HG02981 (cell line): ENCODE measurements at regions not wholly inside any gene's neighbourhood (a gene's known extent, or its start where the extent isn't known, plus 50 kb on each side); places are given as distances from the start of the nearest gene placed in this dataset.
"Not testable (repeated sequence)": the region's sequence is repeated elsewhere in the genome, so short reads cannot be mapped to it uniquely, and the experiment has no call there.

Experiments used
- ATAC-seq: cut with Tn5 transposase; IDR thresholded peaks from one replicate; pipeline ENCODE4 v1.9.1; 2021; ENCODE audit warnings: mild to moderate bottlenecking, moderate library complexity; ENCODE audit not compliant: unreplicated experiment

- ATAC-seq = not testable (repeated sequence)
Observed at GRCh38 chr2:195228547-195228946, 428.5 kb upstream of the SLC39A10 start.

DNA sequence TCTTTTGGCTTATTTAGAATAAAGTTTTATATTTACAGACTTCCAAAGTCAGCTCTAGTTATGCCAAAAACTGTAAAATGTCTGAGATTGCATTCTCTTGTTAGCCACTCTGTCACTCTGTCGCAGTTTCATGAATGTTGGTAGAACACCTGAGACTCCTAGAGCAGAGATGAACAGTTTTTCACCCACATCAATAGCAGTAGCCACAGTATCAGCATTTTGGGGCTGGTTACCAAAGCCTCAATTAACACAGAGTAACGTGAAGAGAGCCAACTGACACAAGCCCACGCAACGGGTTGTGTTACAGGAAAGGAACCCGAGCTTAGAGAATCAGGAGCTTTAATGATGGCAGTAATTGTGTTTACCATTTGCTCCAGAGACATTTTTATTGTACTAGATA is 443.0 kb upstream of the SLC39A10 start:
- no peak for ATAC-seq

GRCh38 chr2:195212586-195212985 is 444.4 kb upstream of the SLC39A10 start:
- no peak for ATAC-seq

GRCh38 chr2:195202163-195202845 is 454.7 kb upstream of the SLC39A10 start:
- ATAC-seq = no peak

- ATAC-seq = no peak
Observed at GRCh38 chr2:195199864-195200263, 457.2 kb upstream of the SLC39A10 start.

DNA sequence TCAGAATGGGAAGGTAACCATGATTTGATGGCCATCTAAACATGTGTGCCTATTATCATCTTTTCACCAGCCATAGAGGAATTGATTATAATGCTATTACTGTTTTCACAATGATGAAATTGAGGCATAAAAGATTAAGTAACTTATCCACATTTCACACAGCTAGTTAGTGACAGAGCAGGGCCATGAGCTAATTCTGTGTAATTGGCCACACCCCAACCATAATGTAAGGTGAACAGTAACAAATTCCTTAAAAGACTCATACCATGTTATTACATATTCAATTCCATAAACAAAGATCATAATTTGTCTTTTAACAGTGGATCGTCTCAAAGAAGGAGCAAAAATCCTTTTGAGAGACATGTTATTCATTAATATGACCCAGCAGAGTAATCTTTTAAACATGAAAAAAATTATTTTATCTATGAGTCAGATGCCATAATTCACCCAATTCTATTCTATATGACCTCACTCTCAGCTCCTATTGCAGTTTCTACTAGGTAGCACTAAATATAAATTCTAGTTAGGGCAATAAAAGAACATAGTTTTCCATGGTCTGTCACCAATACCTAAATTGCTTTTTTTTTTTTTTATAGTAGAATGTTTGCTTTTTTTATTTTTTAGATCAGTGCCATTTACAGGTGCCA is 475.8 kb upstream of the SLC39A10 start:
- no peak for ATAC-seq

DNA sequence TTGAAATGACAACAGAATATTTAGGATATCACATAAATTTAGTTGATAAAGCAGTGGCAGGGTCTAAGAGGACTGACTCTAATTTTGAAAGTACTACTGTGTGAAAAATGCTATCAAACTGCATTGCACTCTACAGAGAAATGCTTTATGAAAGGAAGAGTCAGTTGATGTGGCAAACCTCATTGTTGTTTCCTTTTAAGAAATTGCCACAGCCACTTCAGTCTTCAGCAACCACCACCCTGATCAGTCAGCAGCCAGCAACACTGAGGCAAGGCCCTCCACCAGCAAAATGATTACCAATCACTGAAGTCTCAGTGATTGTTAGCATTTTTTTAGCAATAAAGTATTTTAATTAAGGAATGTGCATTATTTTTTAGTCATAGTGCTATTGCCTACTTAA is 488.7 kb upstream of the SLC39A10 start:
- no peak for ATAC-seq

GRCh38 chr2:195164930-195165329 is 492.1 kb upstream of the SLC39A10 start:
- no peak for ATAC-seq

DNA sequence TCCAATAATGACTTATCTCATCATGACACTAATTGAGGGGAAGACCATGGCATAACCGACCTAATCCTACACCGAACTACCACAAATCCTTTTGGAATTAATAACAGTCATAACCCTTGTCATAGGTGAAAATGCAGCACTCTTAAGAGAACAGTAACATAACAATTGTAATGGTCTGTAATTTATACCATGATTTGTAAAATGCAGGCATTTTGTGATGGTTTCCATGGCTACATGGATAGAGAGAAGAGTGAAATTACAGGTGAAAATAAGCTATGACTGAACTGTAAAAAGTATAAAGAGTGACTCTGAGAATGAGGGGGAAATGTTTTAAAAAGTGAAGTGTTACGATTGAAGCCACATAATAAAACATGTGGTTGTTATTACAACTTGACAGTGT is 494.1 kb upstream of the SLC39A10 start:
- ATAC-seq = no peak

GRCh38 chr2:195162194-195162593 is 494.8 kb upstream of the SLC39A10 start:
- ATAC-seq = no peak

DNA sequence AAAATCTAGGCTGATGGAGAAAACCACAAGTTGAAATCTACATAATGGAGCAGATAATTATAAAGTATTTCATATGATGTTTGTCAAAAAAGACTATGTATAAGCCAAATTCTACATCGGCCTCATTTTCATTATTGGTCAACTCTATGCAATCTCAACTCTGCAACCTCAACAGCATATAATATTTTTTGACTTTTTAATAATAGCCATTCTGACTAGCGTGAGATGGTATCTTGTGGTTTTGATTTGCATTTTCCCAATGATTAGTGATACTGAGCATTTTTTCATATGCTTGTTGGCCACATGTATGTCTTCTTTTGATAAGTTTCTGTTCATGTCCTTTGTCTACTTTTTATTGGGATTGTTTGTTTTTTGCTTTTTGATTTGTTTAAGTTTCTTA is 496.1 kb upstream of the SLC39A10 start:
- no peak for ATAC-seq

- ATAC-seq = no peak
Observed at GRCh38 chr2:195151711-195152110, 505.3 kb upstream of the SLC39A10 start.

GRCh38 chr2:195150819-195151218 is 506.2 kb upstream of the SLC39A10 start:
- ATAC-seq = no peak

GRCh38 chr2:195148004-195148403 is 509.0 kb upstream of the SLC39A10 start:
- ATAC-seq = no peak

DNA sequence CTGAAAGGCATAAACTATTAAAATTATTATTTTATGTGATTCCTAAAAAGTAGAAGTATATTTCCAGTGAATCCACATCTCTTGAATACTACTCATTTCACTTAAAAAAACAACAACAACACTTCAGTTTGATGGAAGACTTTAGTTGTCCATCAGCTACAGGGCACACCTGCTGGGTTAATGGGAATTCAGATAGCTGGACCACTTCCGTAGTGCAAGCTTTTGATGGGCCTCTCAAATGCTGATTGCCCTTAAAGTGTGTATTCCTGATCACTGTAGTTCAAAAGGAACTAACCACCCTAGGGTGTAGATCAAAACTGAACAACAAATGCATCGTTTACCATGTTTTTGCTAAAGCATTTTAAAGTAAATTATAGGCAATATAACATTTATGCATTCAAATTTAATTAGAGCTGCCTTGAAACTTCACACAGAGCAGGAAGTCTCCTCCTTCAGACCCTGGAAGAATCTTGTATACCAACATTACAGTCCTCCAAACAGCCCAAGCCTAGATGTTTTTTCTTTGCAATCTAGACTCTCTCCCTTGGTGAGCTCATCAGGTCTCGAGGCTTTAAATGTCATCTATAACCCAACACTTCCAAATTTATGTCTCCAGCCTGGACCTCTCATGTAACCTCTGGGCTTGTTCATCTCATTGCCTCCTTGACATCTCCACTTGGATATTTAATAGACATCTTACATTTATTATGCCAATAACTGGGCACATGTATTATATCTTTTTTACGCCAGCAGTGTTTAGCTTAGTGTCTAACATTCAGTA is 510.1 kb upstream of the SLC39A10 start:
- no peak for ATAC-seq

DNA sequence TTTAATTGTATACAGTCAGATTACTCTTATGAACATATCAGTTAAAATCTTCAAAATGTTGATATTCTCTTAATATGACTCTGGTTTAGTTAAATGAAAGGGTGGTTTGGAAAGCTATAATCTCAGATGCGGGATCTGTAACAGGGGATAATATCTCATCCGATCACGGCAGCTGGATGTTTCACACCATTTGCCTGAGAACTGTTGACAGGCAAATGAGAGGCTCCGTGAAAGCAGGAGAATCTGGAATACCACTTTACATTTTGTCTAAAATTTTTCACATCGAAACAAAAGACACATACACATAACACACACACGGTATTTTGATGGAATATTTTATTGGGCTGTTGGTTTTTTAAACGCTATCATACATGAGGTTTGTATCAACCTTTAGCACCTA is 518.6 kb upstream of the SLC39A10 start:
- no peak for ATAC-seq

DNA sequence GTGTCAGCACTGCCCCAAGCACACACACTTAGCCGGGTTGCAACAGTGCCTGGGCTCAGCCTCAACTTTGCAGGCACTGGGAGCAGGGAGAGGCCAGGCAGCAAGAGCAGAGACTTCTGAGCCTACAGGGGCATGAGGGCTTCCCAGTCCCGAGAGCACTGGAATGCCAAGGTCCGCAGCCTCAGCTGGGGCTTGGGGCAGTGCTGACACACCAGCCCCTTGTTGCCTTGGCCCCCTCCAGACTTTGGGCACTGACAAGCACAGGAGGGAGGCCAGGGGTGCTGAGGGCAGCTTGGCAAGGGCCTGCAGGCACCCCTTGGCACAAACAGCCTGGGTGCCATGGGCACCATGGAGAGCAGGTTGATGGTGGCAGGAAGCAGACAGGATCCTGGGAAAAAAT is 531.1 kb upstream of the SLC39A10 start:
- not testable (repeated sequence) for ATAC-seq

DNA sequence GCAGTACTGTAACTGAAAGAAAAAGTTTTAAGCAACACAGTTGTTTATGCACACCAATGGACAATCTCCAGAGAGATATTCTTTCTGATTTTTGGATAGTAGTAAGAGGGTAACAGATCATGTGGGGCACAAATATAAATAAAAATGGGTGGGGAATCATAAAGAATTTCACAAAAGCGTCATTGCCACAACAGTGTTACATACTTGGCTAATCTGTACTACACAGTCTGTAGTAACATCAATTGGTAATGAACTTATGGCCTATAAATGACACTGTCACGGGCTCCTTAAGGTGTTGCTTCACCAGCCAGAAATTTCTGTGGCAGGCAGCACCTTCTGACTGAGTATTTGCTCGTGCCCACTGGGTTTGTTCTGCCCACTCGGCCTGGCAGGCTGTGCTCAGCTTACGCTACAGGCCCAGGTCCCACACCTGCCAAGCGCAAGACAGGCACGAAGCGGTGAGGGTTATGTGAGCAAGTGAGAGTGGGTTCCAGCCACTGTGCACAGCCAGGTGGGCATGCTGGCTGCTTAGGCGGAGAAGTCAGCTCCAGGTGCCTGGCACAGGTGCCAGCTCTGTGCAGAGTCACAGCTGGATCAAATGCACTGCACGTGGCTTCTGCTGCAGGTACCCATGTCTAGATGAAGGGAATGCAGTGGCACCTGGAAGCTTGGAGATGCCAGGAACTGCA is 532.5 kb upstream of the SLC39A10 start:
- no peak for ATAC-seq

DNA sequence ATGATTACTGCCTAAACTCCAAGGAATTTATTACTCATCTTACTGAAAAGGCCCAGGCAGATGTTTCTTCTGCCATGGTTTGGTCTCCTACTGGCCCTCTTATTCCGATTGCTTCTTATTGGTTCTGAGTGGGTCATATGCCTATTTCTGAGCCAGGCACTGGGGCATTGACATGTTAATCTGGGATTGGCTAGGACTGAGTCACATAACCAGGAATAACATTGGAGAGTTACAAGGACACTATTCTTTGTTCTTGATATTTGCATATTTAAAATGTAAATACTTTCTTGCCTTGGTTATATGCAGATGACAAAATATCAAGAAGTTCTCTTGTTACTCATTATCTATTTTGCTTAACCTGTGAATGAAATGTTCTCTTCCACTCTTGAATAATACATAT is 534.4 kb upstream of the SLC39A10 start:
- ATAC-seq = no peak

- no peak for ATAC-seq
Observed at GRCh38 chr2:195121341-195121740, 535.7 kb upstream of the SLC39A10 start.

- no peak for ATAC-seq
Observed at GRCh38 chr2:195119231-195119630, 537.8 kb upstream of the SLC39A10 start.
